ENCODE measurements at regions not wholly inside any gene's neighbourhood (a gene's known extent, or its start where the extent isn't known, plus 50 kb on each side); places are given as distances from the start of the nearest gene placed in this dataset.

- DNase-seq (ENCODE audit: low read depth), result no peak
- H3K4me3 ChIP-seq (ENCODE audit: control insufficient read depth, low read depth, low read length), result no peak overlapping the region
- no peak for TF ChIP-seq CTCF (IDR thresholded peaks at IDR 0.05; ENCODE audit: control insufficient read depth, insufficient read depth, low read depth, low read length, missing control alignments)
Measured at GRCh38 chr11:112457532-112457931, 196.9 kb upstream of the PLET1 start.

DNA sequence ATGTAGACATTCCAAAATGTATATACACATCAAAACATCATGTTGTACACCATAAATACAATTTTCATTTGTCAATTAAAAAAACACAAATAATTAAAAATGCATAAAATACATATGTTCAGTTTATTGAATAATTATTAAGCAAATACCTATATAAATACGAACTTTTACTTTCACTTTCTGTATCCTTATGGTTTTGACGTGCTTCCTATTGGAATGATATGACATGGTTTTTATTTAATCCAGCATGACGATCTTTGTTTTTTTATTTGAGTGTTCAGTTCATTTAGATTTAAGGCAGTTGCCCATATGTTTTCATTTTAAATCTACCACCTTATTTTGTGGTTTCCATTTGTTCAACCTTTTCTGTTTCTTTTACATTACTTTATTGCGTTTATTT, 198.3 kb upstream of the PLET1 start:
- no peak for TF ChIP-seq CTCF (IDR thresholded peaks at IDR 0.05; ENCODE audit: control insufficient read depth, insufficient read depth, low read depth, low read length, missing control alignments)
- no peak for DNase-seq (ENCODE audit: low read depth)
- H3K4me3 ChIP-seq (ENCODE audit: control insufficient read depth, low read depth, low read length), result no peak overlapping the region; the same call in 1 of the 2 replicates

DNA sequence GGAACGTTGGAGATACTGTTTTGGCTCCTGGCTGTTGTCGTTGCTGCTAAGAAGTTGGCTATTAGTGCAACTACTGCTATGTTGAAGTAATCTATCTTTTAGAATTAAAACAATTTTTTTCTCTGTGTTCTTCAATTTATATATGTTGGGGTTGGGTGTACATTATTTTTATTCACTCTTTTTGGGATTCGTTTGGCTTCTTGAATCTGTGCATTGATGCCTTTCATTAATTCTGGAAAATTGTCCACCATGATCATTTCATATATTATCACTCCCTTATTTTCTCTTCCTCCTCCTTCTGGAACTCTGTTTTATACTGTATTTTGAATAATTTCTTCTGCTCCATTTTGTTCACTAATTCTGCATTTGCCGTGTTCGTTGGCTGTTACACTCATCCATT, 199.5 kb upstream of the PLET1 start:
- DNase-seq (ENCODE audit: low read depth), result no peak
- no peak for TF ChIP-seq CTCF (IDR thresholded peaks at IDR 0.05; ENCODE audit: control insufficient read depth, insufficient read depth, low read depth, low read length, missing control alignments)
- no peak overlapping the region for H3K4me3 ChIP-seq (ENCODE audit: control insufficient read depth, low read depth, low read length)

DNA sequence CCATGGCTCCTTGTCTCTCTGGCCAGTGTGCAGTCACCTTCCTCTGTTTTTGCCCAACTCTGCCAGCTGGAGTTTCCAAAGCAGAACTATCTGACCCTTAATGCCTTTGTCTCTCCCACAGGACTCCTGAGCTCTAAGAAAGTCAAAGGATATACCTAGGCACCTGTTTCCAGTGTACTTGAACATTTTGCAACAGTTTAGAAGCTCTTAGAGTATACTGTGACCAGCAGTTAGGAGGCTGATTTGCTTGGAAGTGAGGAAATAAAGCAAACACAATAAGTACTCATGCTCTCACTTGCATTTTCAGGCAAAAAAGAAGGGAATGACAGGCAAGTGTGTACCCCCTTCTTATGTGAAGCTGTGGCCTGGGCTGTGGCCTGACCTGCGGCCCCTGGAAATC, 204.3 kb upstream of the PLET1 start:
- DNase-seq (ENCODE audit: low read depth), result no peak
- H3K4me3 ChIP-seq (ENCODE audit: control insufficient read depth, low read depth, low read length), result no peak overlapping the region
- TF ChIP-seq CTCF (IDR thresholded peaks at IDR 0.05; ENCODE audit: control insufficient read depth, insufficient read depth, low read depth, low read length, missing control alignments), result no peak

DNA sequence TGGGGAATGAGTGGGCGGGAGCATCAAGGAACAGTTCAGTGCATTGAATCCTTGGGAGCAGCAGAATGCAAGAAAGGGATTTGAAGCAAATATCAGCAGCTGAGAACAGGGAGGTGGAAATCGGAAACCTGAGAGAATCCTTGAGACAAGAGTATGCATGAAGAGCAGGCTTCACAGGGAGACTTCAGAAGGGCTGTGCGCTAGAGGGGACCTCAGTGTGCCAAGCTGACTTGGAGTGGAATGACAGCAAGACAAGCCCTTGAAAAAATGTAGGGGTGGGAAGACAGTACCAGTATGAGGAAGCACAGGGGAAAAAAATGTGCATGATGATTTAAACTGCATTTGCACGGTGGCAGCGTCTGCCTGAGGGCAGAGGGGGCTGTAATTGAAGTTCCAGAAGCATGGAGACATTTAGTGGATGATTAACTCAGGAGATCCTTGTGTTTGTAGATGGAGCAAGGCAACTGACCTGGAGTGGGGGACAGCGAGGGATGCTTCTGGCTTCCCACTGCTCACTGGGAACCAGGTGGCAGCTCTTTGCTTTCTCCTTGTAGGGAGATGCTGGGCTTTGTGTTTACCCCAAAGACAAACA, 204.9 kb upstream of the PLET1 start:
- no peak overlapping the region for H3K4me3 ChIP-seq (ENCODE audit: control insufficient read depth, low read depth, low read length)
- DNase-seq (ENCODE audit: low read depth), result no peak
- TF ChIP-seq CTCF (IDR thresholded peaks at IDR 0.05; ENCODE audit: control insufficient read depth, insufficient read depth, low read depth, low read length, missing control alignments), result no peak

- no peak overlapping the region for H3K4me3 ChIP-seq (ENCODE audit: control insufficient read depth, low read depth, low read length)
- TF ChIP-seq CTCF (IDR thresholded peaks at IDR 0.05; ENCODE audit: control insufficient read depth, insufficient read depth, low read depth, low read length, missing control alignments), result no peak
- no peak for DNase-seq (ENCODE audit: low read depth)
Measured at GRCh38 chr11:112467721-112468120, 207.1 kb upstream of the PLET1 start.

DNA sequence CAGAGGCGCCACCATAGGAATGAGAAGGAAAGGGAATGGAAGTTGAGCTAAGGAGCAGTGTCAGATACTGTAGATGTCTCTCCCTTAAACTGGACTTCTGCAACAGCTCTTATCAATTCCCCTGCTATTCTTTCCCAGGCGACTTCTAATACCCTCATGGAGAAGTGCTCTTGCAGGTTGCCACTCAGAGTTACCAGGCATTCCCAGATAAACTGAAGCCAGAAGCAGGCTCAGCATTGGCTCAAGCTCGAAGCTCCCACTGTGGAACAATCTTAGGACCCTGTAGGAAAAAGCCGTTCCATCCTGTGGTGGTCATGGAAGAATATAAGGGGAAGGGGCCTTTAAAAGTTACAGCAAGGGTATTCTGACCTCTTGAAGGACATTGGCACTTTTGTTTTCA, 208.7 kb upstream of the PLET1 start:
- no peak overlapping the region for H3K4me3 ChIP-seq (ENCODE audit: control insufficient read depth, low read depth, low read length)
- DNase-seq (ENCODE audit: low read depth), result no peak

More for the DNA sequence above, 208.7 kb upstream of the PLET1 start:
- TF ChIP-seq CTCF (IDR thresholded peaks at IDR 0.05; ENCODE audit: control insufficient read depth, insufficient read depth, low read depth, low read length, missing control alignments), result no peak
